ENCODE measurements at regions not wholly inside any gene's neighbourhood (a gene's known extent, or its start where the extent isn't known, plus 50 kb on each side); places are given as distances from the start of the nearest gene placed in this dataset.

GRCh38 chr4:100970414-100970813, 376.9 kb downstream of the PPP3CA start:
- ChIA-PET POLR2A (no interaction called here), CTCF (no interaction called here)

GRCh38 chr4:100969925-100970324, 377.4 kb downstream of the PPP3CA start:
- POLR2A ChIA-PET: no interaction called here
- CTCF ChIA-PET: no interaction called here

GRCh38 chr4:100968046-100968445, 379.3 kb downstream of the PPP3CA start:
- ChIA-PET CTCF (no interaction called here), POLR2A (interaction anchor here (0.7 kb wide), 1 partner anchor 52 kb away, joined by 5 read pairs; no protein-coding TSS in a partner anchor)

DNA sequence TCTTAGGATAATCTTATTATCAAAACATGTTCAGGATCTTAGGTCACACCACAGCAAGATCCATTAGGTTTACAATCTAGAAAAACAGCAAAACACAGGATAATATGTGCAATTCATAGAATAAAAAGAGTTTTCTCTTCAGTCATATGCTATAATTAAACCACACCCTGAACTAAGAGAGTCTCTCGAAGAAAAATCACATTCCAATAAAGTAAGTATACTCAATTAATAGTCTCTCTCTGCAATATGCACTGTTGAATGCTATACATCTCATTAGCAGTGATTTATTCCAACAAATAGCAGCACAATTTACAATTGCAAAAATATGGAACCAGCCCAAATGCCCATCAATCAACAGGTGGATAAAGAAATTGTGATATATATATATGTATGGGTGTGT, 383.7 kb downstream of the PPP3CA start:
- ChIA-PET CTCF (interaction anchor here (0.6 kb wide), 1 partner anchor 767 kb away, joined by 3 read pairs; no protein-coding TSS in a partner anchor), POLR2A (no interaction called here)

DNA sequence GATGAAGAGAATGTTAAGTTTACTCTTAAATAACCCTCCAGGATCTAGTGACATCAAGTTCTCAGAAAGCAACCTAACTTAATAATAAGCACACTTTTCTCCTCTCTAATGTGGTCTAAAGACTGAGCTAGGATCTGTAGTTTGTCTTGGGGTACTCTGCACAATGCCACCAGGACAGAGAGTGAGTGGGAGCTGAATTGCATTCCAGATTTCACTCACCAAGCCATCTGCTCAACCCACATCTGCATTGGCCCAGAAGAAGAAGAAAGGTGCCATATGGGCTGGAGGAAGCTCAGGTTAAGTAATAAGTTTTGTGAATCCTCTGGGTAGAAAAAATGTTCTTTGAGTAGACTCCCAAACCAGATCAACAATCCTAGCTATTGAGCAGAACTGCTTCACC, 384.6 kb downstream of the PPP3CA start:
- CTCF ChIA-PET: interaction anchor here (0.9 kb wide), 1 partner anchor 45 kb away, joined by 3 read pairs; no protein-coding TSS in a partner anchor

GRCh38 chr4:100960232-100960631, 387.1 kb downstream of the PPP3CA start:
- POLR2A ChIA-PET: interaction anchor here (0.6 kb wide), 1 partner anchor 1369 kb away, joined by 3 read pairs; no protein-coding TSS in a partner anchor
- CTCF ChIA-PET: no interaction called here

More for the DNA sequence above, 384.6 kb downstream of the PPP3CA start:
- POLR2A ChIA-PET: no interaction called here

- ChIA-PET CTCF (no interaction called here), POLR2A (no interaction called here)
These were observed 393.3 kb downstream of the PPP3CA start for GRCh38 chr4:100954046-100954445.

- CTCF ChIA-PET: no interaction called here
These were observed 393.7 kb downstream of the PPP3CA start for GRCh38 chr4:100953616-100954015.

DNA sequence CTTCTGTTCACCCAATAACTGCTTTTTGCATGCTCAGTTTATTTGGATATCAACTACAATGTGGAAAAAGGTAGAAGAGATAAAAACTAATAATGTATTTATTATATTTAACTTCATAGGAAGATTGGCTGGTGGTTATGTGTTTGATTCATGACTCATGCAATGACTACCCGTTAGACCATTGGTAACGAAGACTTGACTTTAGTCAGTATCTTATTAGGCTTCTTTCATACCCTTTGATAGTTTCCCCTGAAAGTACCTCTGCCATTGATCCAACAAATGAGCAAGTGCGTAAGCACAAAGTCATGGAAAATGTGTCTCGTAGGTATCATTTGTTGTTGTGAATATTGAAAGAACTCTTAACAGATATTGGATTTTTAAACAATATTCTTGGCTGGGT, 394.7 kb downstream of the PPP3CA start:
- ChIA-PET CTCF (interaction anchor here (0.6 kb wide), 1 partner anchor 1125 kb away, joined by 4 read pairs; no protein-coding TSS in a partner anchor), POLR2A (no interaction called here)

More at GRCh38 chr4:100953616-100954015, 393.7 kb downstream of the PPP3CA start:
- POLR2A ChIA-PET: no interaction called here

DNA sequence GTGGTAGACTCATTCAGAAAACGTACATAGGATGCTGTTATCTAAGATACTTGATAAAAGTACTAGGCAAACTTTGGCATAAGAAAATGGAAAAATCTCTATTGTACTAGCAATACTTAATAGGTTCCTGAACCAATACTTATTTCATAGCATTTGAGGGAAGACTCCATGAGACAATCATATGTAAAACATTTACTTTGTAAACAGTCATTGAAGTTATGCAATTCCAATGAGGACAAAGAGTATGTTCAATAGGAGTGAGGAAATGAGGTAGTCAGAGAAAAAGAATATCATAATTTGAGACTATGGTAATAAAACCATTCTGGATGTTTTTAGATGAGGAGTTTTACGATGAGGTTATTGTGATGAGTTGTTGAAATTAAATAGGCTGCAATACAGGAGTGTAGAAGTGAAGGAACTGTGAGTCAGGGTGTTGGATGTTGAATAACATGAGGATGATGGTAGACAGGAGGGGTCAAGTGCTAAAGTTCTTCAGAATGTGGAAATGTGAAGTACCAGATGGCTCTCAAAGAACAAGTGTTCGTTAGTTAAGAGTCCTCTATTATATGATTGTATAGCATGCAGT, 397.9 kb downstream of the PPP3CA start:
- POLR2A ChIA-PET: no interaction called here
- CTCF ChIA-PET: no interaction called here

GRCh38 chr4:100948911-100949310, 398.4 kb downstream of the PPP3CA start:
- CTCF ChIA-PET: no interaction called here
- POLR2A ChIA-PET: no interaction called here

DNA sequence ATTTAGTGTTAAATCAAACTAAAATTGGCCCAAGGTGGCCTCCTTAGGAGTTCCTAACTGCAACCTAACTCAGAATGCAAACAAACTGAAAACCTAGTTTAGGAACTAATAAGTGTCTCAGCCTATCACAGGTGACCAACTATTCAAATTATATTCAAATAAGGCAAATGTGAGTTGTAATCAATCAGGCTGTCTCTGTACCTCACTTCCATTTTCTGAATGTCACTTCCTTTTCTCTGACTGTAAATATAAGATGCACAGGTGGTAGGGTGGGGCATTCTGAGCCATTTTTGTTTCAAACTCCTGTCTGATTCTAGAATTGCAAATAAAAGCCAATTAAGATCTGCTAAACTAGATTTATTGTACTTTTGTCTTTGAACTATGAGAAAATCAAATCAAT, 401.5 kb downstream of the PPP3CA start:
- CTCF ChIA-PET: no interaction called here
- POLR2A ChIA-PET: no interaction called here

DNA sequence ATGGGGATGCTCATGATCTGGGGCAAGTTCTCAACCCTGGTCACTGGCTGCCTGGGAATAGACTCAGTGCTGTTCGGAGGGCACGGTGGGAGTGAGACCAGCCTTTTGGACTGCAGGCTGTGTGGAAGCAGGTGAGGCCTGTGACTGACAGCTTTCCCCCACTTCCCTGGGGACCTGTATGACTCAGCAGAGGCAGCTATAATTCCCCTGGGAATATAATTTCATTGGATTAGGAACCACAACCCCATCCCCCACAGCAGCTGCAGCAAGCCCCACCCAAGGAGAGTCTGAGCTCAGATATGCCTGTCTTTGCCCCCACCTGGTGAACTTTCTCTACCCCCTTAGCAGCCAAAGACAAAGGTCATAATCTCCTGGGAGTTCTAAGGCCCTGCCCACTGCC, 408.6 kb downstream of the PPP3CA start:
- CTCF ChIA-PET: no interaction called here
- POLR2A ChIA-PET: no interaction called here

- POLR2A ChIA-PET: no interaction called here
- CTCF ChIA-PET: no interaction called here
These were observed 410.5 kb downstream of the PPP3CA start for GRCh38 chr4:100936661-100937375.

DNA sequence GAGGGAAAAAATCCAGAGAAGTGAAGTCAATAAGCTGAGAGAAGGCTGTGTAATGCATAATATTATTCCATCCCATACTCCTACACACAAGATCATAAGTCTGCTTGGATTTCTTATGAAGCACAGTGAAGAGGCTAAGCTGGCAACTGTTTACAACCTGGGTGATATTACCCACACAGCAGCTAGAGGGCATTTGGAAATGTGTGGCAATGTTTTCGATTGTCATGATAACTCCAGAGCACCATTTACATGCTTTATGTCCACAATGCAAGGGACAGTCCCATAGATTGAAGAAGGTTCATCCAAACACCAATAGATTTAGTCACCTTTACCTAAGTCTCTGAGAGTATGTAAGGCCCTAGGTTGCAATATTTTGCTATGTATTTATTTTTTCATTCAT, 412.2 kb downstream of the PPP3CA start:
- POLR2A ChIA-PET: no interaction called here
- CTCF ChIA-PET: interaction anchor here (0.6 kb wide), 1 partner anchor 731 kb away, joined by 5 read pairs; no protein-coding TSS in a partner anchor

DNA sequence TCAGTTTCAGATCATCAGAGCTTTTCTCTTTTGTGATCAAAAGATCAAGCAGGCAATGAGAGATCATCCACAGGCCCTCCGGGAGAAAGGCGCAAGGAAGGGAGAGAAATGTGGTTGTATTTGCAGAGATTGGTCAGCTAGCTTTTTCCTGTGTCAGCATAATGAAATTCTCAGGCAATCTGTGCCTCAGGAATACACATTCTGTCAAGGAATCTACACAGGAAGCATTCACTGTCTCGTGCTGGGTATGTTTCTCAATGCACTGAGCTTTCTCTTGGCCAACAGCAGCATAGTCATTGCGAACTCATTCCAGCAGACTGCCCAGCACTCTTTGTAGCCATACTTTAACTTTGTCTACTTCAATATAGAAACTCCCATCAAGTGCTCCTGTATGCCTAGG, 413.7 kb downstream of the PPP3CA start:
- POLR2A ChIA-PET: no interaction called here
- CTCF ChIA-PET: no interaction called here

GRCh38 chr4:100929758-100930157, 411.9 kb upstream of the EMCN start:
- ChIA-PET CTCF (no interaction called here), POLR2A (no interaction called here)

GRCh38 chr4:100929135-100929534, 411.3 kb upstream of the EMCN start:
- POLR2A ChIA-PET: no interaction called here
- CTCF ChIA-PET: no interaction called here

GRCh38 chr4:100926039-100926717, 408.4 kb upstream of the EMCN start:
- POLR2A ChIA-PET: no interaction called here
- CTCF ChIA-PET: no interaction called here

DNA sequence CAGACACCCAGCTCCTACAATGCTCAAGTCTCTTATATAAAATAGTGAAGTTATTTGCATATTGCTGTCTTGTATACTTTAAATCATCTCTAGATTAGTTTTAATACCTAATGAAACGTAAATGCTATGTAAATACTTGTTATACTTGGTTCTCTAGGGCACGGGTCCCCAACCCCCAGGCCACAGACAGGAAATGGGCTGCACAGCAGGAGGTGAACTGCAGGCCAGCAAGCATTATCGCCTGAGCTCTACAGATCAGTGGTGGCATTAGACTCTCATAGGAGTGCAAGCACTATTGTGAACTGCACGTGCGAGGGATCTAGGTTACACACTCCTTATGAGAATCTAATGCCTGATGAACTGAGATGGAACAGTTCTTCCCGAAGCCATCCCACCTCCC, 395.9 kb upstream of the EMCN start:
- ChIA-PET CTCF (no interaction called here), POLR2A (no interaction called here)

DNA sequence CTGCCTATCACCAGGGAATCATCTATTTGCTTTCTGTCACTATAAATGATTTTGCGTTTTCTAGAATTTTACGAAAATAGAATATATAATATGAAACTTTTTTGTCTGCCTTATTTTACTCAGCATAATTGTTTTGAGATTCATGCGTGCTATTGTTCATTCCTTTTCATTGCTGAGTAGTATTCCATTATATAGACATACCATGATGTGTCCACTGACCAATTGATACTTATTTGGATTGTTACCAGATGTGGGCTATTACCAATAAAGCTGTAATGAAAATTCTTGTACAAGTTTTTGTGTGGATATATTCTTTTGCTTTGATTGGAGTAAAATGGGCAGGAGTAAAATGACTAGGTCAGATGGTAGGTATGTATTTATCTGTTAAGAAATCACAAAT, 390.7 kb upstream of the EMCN start:
- ChIA-PET CTCF (no interaction called here), POLR2A (no interaction called here)
